ENCODE measurements at regions not wholly inside any gene's neighbourhood (a gene's known extent, or its start where the extent isn't known, plus 50 kb on each side); places are given as distances from the start of the nearest gene placed in this dataset.

- H3K36me3 ChIP-seq (replicated peaks in 1 of 2; ENCODE audit: control insufficient read depth in 1 of 2, insufficient read depth in 2 of 2, low read length in 1 of 2), result no peaks in the 10 kb centered on the region
- H3K9me2 ChIP-seq, result no peaks in the 10 kb centered on the region
- H3F3A ChIP-seq (replicated peaks; ENCODE audit: insufficient read depth), result no peaks in the 10 kb centered on the region
- CTCF ChIA-PET, result no interaction called here
- H3K4me1 ChIP-seq (ENCODE audit: control insufficient read depth in 1 of 2, insufficient read depth in 2 of 2, low read depth in 1 of 2, low read length in 1 of 2), result no peaks in the 10 kb centered on the region
- no peak overlapping the region for H2AFZ ChIP-seq (ENCODE audit: low read depth)
- H3K9me3 ChIP-seq, result no peaks in the 10 kb centered on the region
- H3K79me2 ChIP-seq (ENCODE audit: insufficient read depth), result no peaks in the 10 kb centered on the region
- H3K27me3 ChIP-seq (ENCODE audit: insufficient read depth), result no peaks in the 10 kb centered on the region
- no peak overlapping the region for H3K27ac ChIP-seq (ENCODE audit: low read depth in 2 of 2, low read length in 1 of 2)
- H4K20me1 ChIP-seq (ENCODE audit: insufficient read depth), result no peaks in the 10 kb centered on the region
- H3K4me2 ChIP-seq, result no peak overlapping the region
- no peak for DNase-seq
- POLR2A ChIA-PET, result no interaction called here
- TF ChIP-seq GATA2 (CRISPR knock-in tag; IDR thresholded peaks at IDR 0.05), result no peak
- no peak for TF ChIP-seq USF2 (IDR thresholded peaks at IDR 0.05; ENCODE audit: borderline replicate concordance, low read depth, low read length)
- TF ChIP-seq, protein P1, sequence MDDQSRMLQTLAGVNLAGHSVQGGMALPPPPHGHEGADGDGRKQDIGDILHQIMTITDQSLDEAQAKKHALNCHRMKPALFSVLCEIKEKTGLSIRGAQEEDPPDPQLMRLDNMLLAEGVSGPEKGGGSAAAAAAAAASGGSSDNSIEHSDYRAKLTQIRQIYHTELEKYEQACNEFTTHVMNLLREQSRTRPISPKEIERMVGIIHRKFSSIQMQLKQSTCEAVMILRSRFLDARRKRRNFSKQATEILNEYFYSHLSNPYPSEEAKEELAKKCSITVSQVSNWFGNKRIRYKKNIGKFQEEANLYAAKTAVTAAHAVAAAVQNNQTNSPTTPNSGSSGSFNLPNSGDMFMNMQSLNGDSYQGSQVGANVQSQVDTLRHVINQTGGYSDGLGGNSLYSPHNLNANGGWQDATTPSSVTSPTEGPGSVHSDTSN (IDR thresholded peaks at IDR 0.05), result no peak
- TF ChIP-seq, protein P2, sequence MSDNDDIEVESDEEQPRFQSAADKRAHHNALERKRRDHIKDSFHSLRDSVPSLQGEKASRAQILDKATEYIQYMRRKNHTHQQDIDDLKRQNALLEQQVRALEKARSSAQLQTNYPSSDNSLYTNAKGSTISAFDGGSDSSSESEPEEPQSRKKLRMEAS (IDR thresholded peaks at IDR 0.05; ENCODE audit: low read depth), result no peak
- no peak for TF ChIP-seq CHD2 (IDR thresholded peaks at IDR 0.05; ENCODE audit: low read length, partially characterized antibody)
- TF ChIP-seq MXI1 (IDR thresholded peaks at IDR 0.05; ENCODE audit: low read depth, low read length), result no peak
- TF ChIP-seq SMC3 (IDR thresholded peaks at IDR 0.05; ENCODE audit: low read depth, low read length), result no peak
- TF ChIP-seq FOXM1 (IDR thresholded peaks at IDR 0.05; ENCODE audit: low read depth), result no peak
- no peak for TF ChIP-seq NFIC (IDR thresholded peaks at IDR 0.05; ENCODE audit: borderline replicate concordance)
- no peak for TF ChIP-seq JUND (IDR thresholded peaks at IDR 0.05)
- TF ChIP-seq, protein P3, sequence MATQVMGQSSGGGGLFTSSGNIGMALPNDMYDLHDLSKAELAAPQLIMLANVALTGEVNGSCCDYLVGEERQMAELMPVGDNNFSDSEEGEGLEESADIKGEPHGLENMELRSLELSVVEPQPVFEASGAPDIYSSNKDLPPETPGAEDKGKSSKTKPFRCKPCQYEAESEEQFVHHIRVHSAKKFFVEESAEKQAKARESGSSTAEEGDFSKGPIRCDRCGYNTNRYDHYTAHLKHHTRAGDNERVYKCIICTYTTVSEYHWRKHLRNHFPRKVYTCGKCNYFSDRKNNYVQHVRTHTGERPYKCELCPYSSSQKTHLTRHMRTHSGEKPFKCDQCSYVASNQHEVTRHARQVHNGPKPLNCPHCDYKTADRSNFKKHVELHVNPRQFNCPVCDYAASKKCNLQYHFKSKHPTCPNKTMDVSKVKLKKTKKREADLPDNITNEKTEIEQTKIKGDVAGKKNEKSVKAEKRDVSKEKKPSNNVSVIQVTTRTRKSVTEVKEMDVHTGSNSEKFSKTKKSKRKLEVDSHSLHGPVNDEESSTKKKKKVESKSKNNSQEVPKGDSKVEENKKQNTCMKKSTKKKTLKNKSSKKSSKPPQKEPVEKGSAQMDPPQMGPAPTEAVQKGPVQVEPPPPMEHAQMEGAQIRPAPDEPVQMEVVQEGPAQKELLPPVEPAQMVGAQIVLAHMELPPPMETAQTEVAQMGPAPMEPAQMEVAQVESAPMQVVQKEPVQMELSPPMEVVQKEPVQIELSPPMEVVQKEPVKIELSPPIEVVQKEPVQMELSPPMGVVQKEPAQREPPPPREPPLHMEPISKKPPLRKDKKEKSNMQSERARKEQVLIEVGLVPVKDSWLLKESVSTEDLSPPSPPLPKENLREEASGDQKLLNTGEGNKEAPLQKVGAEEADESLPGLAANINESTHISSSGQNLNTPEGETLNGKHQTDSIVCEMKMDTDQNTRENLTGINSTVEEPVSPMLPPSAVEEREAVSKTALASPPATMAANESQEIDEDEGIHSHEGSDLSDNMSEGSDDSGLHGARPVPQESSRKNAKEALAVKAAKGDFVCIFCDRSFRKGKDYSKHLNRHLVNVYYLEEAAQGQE (IDR thresholded peaks at IDR 0.05; ENCODE audit: low read depth, low read length), result no peak
- no peak for TF ChIP-seq RCOR1 (IDR thresholded peaks at IDR 0.05; ENCODE audit: low read length)
- no peak for TF ChIP-seq GABPA (IDR thresholded peaks at IDR 0.05; ENCODE audit: low read depth)
- TF ChIP-seq FOSL2 (IDR thresholded peaks at IDR 0.05; ENCODE audit: borderline replicate concordance, low read depth), result no peak
- TF ChIP-seq NRF1 (IDR thresholded peaks at IDR 0.05; ENCODE audit: low read depth, low read length), result no peak
- no peak overlapping the region for H3K9ac ChIP-seq
- no peak overlapping the region for H3K4me3 ChIP-seq (ENCODE audit: low read depth in 2 of 2, low read length in 1 of 2)
These were observed 1403.8 kb upstream of the GOT2 start for GRCh38 chr16:60137891-60138290.

Measured in SK-N-SH (cell line).